T-helper 1 cell treated with Interleukin-12 subunit alpha and Interleukin-12 subunit beta and Interleukin-4 antibody, amounts not matched to agents 30 μg/mL and 1 μg/mL, for 36 hours (primary cell): ENCODE measurements at regions not wholly inside any gene's neighbourhood (a gene's known extent, or its start where the extent isn't known, plus 50 kb on each side); places are given as distances from the start of the nearest gene placed in this dataset.

Source experiments
- H3K27ac Mint-ChIP-seq: one replicate; pipeline ENCODE4 v1.8.0; 2021; ENCODE audit warnings: mild to moderate bottlenecking, mixed read lengths
- H3K27me3 Mint-ChIP-seq: one replicate; pipeline ENCODE4 v1.8.0; 2021; ENCODE audit warnings: low read depth, mixed read lengths
- H3K36me3 Mint-ChIP-seq: one replicate; pipeline ENCODE4 v1.8.0; 2021; ENCODE audit warnings: low read depth, mixed read lengths
- H3K4me1 Mint-ChIP-seq: one replicate; pipeline ENCODE4 v1.8.0; 2021; ENCODE audit warnings: low read depth, mixed read lengths
- H3K4me3 Mint-ChIP-seq: one replicate; pipeline ENCODE4 v1.8.0; 2021; ENCODE audit warnings: mild to moderate bottlenecking, moderate library complexity, mixed read lengths
- H3K9me3 Mint-ChIP-seq: one replicate; pipeline ENCODE4 v1.8.0; 2021; ENCODE audit warnings: mixed read lengths

GRCh38 chr16:26261621-26262020, 569.9 kb downstream of the HS3ST4 start:
- no peak overlapping the region for H3K27ac Mint-ChIP-seq
- no peak overlapping the region for H3K4me3 Mint-ChIP-seq
- peaks cover 7% of the 10 kb centered on the region for H3K9me3 Mint-ChIP-seq
- peaks cover 9% of the 10 kb centered on the region for H3K4me1 Mint-ChIP-seq
- no peaks in the 10 kb centered on the region for H3K36me3 Mint-ChIP-seq
- H3K27me3 Mint-ChIP-seq = peaks cover 3% of the 10 kb centered on the region

GRCh38 chr16:26263406-26263805, 571.6 kb downstream of the HS3ST4 start:
- H3K4me3 Mint-ChIP-seq = no peak overlapping the region

GRCh38 chr16:26267641-26268040, 575.9 kb downstream of the HS3ST4 start:
- Mint-ChIP-seq H3K27ac (no peak overlapping the region), H3K27me3 (no peaks in the 10 kb centered on the region), H3K4me3 (no peak overlapping the region), H3K36me3 (no peaks in the 10 kb centered on the region), H3K9me3 (peaks cover 4% of the 10 kb centered on the region), H3K4me1 (peaks cover 14% of the 10 kb centered on the region)

More at GRCh38 chr16:26263406-26263805, 571.6 kb downstream of the HS3ST4 start:
- peaks cover 3% of the 10 kb centered on the region for H3K27me3 Mint-ChIP-seq
- H3K36me3 Mint-ChIP-seq = no peaks in the 10 kb centered on the region
- peaks cover 7% of the 10 kb centered on the region for H3K9me3 Mint-ChIP-seq
- H3K27ac Mint-ChIP-seq = no peak overlapping the region
- peaks cover 9% of the 10 kb centered on the region for H3K4me1 Mint-ChIP-seq

- Mint-ChIP-seq H3K27me3 (no peaks in the 10 kb centered on the region), H3K4me3 (peak overlapping the region; percentile 11), H3K36me3 (no peaks in the 10 kb centered on the region), H3K9me3 (peaks cover 4% of the 10 kb centered on the region), H3K27ac (no peak overlapping the region), H3K4me1 (peaks cover 11% of the 10 kb centered on the region)
Measured at GRCh38 chr16:26269673-26270072, 577.9 kb downstream of the HS3ST4 start.

GRCh38 chr16:26273607-26274006, 581.8 kb downstream of the HS3ST4 start:
- Mint-ChIP-seq H3K36me3 (no peaks in the 10 kb centered on the region), H3K4me3 (no peak overlapping the region), H3K4me1 (peaks cover 11% of the 10 kb centered on the region), H3K9me3 (peaks cover 4% of the 10 kb centered on the region), H3K27me3 (peaks cover 3% of the 10 kb centered on the region), H3K27ac (no peak overlapping the region)

- Mint-ChIP-seq H3K27me3 (peaks cover 3% of the 10 kb centered on the region), H3K36me3 (no peaks in the 10 kb centered on the region), H3K4me3 (no peak overlapping the region), H3K9me3 (no peaks in the 10 kb centered on the region), H3K27ac (no peak overlapping the region), H3K4me1 (peaks cover 2% of the 10 kb centered on the region)
Measured at GRCh38 chr16:26275021-26275590, 583.3 kb downstream of the HS3ST4 start.

- Mint-ChIP-seq H3K9me3 (no peaks in the 10 kb centered on the region), H3K4me3 (no peak overlapping the region), H3K36me3 (no peaks in the 10 kb centered on the region), H3K27ac (no peak overlapping the region), H3K4me1 (no peaks in the 10 kb centered on the region), H3K27me3 (peaks cover 3% of the 10 kb centered on the region)
Measured at GRCh38 chr16:26276289-26276688, 584.5 kb downstream of the HS3ST4 start.

- Mint-ChIP-seq H3K4me1 (no peaks in the 10 kb centered on the region), H3K4me3 (no peak overlapping the region), H3K27ac (no peak overlapping the region), H3K27me3 (no peaks in the 10 kb centered on the region), H3K36me3 (no peaks in the 10 kb centered on the region), H3K9me3 (no peaks in the 10 kb centered on the region)
Measured at GRCh38 chr16:26281381-26282110, 589.8 kb downstream of the HS3ST4 start.

- Mint-ChIP-seq H3K27ac (no peak overlapping the region), H3K9me3 (no peaks in the 10 kb centered on the region), H3K4me3 (no peak overlapping the region), H3K4me1 (no peaks in the 10 kb centered on the region), H3K27me3 (no peaks in the 10 kb centered on the region), H3K36me3 (no peaks in the 10 kb centered on the region)
Measured at GRCh38 chr16:26295625-26296304, 604.0 kb downstream of the HS3ST4 start.

- H3K9me3 Mint-ChIP-seq = no peaks in the 10 kb centered on the region
- no peaks in the 10 kb centered on the region for H3K27me3 Mint-ChIP-seq
- no peak overlapping the region for H3K4me3 Mint-ChIP-seq
- H3K4me1 Mint-ChIP-seq = no peaks in the 10 kb centered on the region
- H3K36me3 Mint-ChIP-seq = no peaks in the 10 kb centered on the region
- no peak overlapping the region for H3K27ac Mint-ChIP-seq
Measured at GRCh38 chr16:26301516-26301915, 609.8 kb downstream of the HS3ST4 start.

GRCh38 chr16:26316683-26317464, 625.1 kb downstream of the HS3ST4 start:
- Mint-ChIP-seq H3K9me3 (no peaks in the 10 kb centered on the region), H3K4me3 (no peak overlapping the region), H3K27ac (no peak overlapping the region), H3K27me3 (no peaks in the 10 kb centered on the region), H3K4me1 (no peaks in the 10 kb centered on the region), H3K36me3 (no peaks in the 10 kb centered on the region)

- Mint-ChIP-seq H3K4me1 (no peaks in the 10 kb centered on the region), H3K4me3 (no peak overlapping the region)
Measured at GRCh38 chr16:26317885-26318284, 626.1 kb downstream of the HS3ST4 start.

GRCh38 chr16:26330654-26331053, 638.9 kb downstream of the HS3ST4 start:
- H3K4me1 Mint-ChIP-seq = no peaks in the 10 kb centered on the region
- no peaks in the 10 kb centered on the region for H3K9me3 Mint-ChIP-seq
- no peaks in the 10 kb centered on the region for H3K36me3 Mint-ChIP-seq
- no peak overlapping the region for H3K27ac Mint-ChIP-seq
- H3K27me3 Mint-ChIP-seq = peaks cover 2% of the 10 kb centered on the region
- H3K4me3 Mint-ChIP-seq = no peak overlapping the region

More at GRCh38 chr16:26317885-26318284, 626.1 kb downstream of the HS3ST4 start:
- H3K27me3 Mint-ChIP-seq = no peaks in the 10 kb centered on the region
- H3K27ac Mint-ChIP-seq = no peak overlapping the region
- no peaks in the 10 kb centered on the region for H3K36me3 Mint-ChIP-seq
- no peaks in the 10 kb centered on the region for H3K9me3 Mint-ChIP-seq

- no peaks in the 10 kb centered on the region for H3K27me3 Mint-ChIP-seq
- H3K4me3 Mint-ChIP-seq = no peak overlapping the region
- no peaks in the 10 kb centered on the region for H3K36me3 Mint-ChIP-seq
- no peak overlapping the region for H3K27ac Mint-ChIP-seq
- H3K4me1 Mint-ChIP-seq = no peaks in the 10 kb centered on the region
- H3K9me3 Mint-ChIP-seq = no peaks in the 10 kb centered on the region
Measured at GRCh38 chr16:26334218-26335111, 642.7 kb downstream of the HS3ST4 start.
